Anterior cingulate cortex (tissue), 58 donors: ENCODE measurements at regions not wholly inside any gene's neighbourhood (a gene's known extent, or its start where the extent isn't known, plus 50 kb on each side); places are given as distances from the start of the nearest gene placed in this dataset.

Source experiments
- DNase-seq, 58 donors: peaks; one replicate each; lab custom pipeline; 2025; lab: John Stamatoyannopoulos, UW

DNA sequence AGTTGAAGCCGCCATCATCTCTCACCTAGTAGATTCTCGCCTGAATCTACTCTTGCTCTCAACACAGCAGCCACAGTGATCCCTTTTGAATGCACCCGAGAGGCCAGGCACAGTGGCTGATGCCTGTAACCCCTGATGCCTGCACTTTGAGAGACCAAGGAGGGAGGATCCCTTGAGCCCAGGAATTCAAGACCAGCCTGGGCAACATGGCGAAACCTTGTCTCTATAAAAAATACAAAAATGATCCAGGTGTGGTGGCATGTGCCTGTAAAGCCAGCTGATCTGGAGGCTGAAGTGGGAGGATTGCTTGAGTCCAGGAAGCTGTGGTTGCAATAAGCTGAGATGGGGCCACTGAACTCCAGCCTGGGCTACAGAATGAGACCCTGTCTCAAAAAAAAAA is 60.3 kb upstream of the EML4 start:
- no peak for DNase-seq

DNA sequence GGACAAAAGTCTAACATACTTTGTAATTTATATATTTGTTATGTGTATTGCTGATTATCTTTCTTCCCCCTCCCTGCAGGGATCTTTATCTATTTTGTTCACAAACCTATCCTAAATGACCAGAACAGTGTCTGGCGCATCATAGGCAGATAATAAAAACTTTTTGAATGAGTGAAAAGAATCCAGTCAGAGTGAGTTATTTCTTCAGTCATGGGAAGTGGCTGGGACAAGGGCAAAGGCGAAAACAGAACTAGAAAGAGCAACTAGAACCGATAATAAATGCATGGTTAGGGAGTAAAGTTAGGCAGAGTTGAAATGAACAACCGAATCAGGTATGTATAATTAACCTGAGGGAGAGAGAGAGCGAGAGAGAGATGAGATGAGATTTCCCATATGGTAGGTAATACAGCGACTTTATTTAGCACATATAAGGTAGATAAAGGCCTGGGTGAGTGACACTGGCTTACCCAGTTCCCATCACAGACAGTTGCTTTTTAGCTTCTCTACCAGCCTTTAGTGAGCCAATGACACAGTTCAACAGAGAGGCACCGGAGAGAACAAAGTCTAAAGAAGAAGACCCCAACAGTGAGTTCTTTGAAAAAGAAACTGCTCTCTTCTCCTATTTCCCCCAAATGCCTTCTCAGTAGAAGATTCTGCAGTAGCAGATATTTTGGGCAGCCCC is 59.1 kb upstream of the EML4 start:
- no peak for DNase-seq

DNA sequence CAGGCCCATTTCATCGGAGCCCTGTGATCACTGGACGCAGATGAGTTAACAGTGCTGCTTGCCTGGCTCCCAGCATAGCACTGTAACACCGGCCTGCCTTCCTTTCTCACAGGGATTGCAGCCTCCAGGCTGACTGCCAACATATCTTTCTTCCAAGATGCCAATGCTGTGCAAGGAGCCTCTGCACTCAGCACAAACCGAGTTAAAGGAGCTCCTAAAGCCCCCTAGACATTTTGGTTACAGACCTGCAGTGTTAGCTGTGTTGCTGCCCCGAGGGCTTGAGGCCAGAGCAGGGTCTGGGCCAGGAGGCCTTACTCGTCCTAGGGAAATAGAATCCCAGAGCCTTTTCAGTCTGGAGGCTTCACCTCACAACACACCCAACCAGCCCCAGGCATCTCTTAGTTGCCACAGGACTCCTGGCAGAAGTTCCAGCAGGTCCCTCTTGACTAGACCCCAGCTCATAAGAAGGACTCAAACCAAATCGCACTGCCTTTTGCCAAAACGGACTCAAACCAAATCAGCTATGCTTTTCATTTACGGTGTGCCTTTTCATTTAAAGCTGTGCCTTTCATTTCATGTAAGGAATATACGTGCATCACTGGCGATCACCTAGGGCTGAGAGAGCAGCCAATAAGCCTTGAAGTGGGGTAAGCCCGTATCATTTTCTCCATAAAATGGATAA is 58.4 kb upstream of the EML4 start:
- DNase-seq: peak in 7 of 58 donors; percentile 11 to 39 (median 21)

DNA sequence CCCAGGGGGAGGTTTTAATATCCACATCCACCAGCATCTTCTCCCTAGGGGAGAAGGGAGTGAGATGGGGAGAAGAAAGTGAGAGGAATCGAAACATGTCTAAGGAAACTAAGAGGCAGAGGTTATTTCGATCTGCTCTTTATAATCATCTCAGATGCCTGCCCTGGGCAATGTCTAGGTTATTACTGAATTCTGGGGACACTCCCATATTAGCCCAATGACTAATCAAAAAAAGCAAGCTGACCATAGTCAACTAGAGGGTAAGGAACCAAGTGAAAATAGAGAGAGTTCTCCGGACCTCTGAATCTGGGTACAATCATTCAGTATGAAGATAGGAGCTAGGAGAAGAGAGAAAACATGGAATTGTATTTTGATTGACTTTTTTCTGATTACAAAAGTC is 56.7 kb upstream of the EML4 start:
- DNase-seq: no peak

DNA sequence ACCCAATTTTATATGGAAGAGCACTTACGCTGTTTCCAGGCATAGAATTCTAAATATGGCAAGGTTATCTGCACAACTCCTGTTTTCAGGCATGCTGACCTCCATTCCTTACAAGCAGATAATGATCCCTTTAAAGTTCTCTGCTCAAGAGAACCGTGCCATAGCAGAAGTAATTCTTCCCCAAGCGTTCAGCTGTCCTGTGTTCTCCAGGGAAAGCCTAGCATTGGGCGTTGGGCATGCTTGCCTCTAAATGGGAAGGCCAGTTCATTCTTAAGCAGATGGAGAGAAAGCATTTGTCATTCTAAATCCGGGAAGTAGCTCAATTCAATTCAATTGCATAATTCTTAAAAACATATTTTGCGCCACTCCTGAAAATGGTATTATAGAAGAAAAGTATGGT is 55.7 kb upstream of the EML4 start:
- DNase-seq: no peak

DNA sequence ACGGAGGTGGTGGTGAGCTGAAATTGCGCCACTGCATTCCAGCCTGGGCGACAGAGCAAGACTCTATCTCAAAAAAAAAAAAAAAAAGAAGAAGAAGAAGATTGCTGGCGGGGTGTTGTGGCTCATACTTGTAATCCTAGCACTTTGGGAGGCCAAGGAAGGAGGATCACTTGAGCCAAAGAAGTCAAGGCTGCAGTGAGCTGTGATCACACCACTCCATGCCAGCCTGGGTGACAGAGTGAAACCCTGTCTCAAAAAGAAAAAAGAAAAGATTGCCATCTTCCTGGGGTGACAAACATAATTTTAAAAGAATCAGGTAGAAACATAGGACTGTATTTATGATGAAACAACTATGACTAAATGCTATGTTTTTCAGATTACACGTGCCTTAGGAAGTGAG is 55.1 kb upstream of the EML4 start:
- DNase-seq: no peak

DNA sequence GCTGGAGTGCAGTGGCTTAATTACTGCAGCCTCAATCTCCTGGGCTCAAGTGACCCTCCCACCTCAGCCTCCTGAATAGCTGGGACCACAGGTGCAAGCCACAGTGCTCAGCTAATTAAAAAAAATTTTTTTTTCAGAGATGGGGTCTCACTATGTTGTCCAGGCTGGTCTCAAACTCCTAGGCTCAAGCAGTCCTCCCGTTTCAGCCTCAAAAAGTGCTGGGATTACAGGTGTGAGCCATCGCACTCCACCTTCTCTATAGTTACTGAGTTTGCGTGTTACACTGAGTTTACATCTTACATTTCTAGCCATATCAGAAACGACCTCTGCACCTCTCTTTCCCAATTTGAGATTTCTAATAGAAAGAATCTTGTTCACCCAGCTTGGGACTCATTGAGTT is 53.6 kb upstream of the EML4 start:
- no peak for DNase-seq

DNA sequence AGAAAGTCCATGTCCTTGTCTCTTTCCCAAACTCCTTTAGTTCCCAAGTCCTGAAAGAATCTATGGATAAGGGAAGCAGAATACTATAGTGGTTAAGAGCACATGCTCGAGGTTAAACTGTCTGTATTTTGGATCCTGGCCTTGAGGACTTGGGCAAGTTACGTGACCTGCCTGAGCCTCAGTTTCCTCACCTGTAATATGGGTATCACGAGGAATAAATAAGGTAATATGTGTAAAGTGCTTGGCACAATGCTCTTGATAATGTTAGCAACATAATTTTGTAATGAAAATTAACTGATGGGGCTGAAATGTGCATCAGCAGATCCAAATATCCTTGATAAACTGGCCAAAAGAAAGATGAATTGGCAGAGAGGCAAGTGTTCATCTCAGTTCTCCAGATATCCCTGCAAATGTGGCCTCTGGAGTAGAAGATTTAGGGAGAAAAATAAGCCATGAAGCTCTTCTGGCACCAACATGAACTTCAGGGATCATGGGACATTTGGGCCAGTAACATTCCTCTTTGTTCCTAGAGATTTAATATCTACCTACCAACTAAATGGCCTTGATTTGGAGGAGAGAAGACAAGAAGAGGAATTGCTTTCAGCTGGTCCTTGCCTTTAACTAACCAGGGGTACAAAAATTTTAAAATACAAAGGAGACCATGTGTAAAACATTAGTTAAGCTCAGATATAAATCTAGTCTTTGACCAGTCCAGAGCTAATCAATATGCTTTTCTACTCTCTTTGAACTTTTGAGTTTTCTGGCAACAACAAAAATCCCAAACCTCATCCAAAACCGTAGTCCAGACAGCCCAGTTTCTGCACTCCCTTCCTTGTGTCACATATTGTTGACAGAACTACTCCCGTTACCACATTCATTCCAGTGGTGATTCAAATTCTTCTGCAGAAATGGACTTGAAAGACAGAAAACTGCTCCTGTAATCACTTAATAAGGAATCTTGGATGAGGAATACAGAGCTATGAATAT is 52.7 kb upstream of the EML4 start:
- DNase-seq: no peak

DNA sequence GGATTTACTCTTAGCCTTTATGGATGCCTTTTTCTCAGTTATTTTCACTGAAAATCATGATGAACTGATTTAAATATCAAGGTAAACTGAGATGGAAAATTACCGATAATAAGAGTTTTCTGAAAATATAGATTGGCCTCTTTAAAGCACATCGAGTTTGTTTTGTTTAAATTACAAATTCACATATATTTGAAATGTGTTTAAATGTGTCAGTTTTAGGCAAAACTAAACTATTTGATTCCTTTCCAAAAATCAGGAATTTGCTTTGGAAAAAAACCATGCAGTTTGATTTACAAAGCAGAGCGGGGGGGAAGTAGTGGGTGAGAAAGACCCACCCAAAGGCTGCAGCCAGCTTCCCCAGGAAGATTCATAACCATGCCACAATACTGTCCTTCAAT is 52.0 kb upstream of the EML4 start:
- no peak for DNase-seq

DNA sequence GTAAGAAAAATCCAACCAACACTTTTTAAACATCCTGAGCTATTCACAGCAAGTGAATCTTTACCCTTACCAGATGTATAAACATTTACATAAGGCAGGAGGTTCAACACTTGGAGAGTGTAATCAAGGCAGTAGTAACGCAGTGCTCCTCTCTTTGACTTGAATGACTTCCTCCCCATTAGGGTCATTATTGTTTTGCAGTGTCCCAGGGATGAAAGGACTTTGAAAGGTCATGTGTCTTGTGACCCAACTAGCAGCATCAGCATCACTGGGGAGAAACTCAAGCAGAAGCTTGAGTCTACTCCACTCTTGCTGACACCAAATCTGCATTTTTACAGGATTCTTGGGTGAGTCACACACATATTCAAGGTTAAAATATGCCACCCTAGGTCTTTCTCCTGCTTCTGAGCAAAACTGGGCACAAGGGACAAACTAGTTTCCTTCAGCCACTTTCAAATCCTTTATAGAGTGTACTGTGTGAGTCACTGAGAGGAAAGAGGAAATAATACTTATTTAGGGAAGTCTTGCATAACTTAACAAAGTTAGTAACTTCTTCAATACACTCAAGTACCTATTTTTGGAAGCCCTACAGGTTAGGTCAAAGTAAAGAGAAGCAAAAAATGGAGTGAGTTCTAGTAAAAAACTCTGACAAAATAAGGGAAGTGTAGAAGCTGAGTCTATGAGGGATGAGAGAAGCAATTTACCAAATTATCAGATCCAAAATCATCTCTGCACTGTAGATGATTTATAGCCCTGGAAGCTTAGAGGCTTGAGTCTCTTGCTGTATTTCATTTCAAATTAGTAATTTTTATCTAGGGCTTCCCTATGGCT is 51.0 kb upstream of the EML4 start:
- DNase-seq: peak in 1 of 58 donors; percentile 39

DNA sequence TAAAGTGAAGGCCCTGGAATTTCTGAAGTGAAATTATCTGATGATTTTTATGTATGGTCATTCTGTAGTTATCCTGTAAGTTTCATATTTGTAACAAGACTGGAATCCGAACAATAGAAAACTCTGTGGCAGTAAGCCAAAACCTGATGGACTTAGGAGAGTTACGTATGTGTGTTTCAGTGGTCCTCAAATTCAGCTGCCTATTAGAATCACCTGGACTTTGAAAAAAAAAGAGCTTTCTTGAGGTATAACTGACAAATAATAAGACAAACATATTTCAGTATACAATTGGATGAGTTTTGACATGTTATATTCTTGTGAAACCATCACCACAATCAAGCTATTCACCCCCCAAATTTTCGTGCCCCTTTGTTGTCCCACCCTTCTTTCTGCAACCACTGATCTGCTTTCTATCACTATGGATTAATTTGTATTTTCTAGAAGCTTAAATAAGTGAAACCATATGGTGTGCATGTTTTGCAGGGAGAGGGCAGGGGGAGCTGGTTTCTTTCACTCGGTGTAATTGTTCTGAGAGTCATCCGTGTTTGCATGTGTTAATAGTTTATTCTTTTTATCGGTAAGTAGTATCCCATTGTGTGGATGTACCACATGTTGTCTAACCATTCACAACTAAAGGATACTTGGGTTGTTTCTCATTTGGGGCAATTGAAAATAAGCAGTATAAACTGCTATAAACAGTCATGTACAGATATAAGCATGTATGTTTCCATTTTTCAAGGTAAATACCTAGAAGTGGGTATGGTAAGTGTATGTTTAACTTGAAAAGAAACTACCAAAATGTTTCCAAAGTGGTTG is 50.2 kb upstream of the EML4 start:
- DNase-seq: no peak
